K562 (cell line): ENCODE measurements at regions not wholly inside any gene's neighbourhood (a gene's known extent, or its start where the extent isn't known, plus 50 kb on each side); places are given as distances from the start of the nearest gene placed in this dataset.

ENCODE experiments used
- ATAC-seq: fragments of 200-7000 bp; cut with Tn5 transposase; 3 replicates; pipeline ENCODE4 v1.9.1; 2020; ENCODE audit warnings: moderate library complexity
- BruUV-seq: library from RNA; stranded (reverse); fragments of 400-500 nt; replicated peaks from 2 replicates; lab custom pipeline; 2021; lab: Mats Ljungman, UMichigan
- CTCF ChIA-PET: fragments of 300-600 bp; formaldehyde crosslinking; extraction: SDS; loops from one replicate; lab custom pipeline; 2021; ENCODE audit warnings: low intra/inter-chr PET ratio; lab: Yijun Ruan, JAX
- POLR2A ChIA-PET: fragments of 300-600, 350-650 bp; sonication (Branson Sonifier 250); formaldehyde crosslinking; extraction: SDS; loops from one replicate; lab custom pipeline; 2021; ENCODE audit warnings: antibody characterized with exemption, inconsistent platforms; lab: Yijun Ruan, JAX
- DNase-seq, 4 experiments: peaks; one replicate each; pipeline versions ENCODE4 v3.0.0 to v3.0.0-alpha.2; 2011 to 2018; ENCODE audit warnings: low spot score in 3 of 4, mixed read lengths in 3 of 4; ENCODE audit errors: extremely low read depth in 1 of 4
- FAIRE-seq: peaks from 2 replicates; lab custom pipeline; 2011; peaks lifted over from hg19 to GRCh38; lab: Jason Lieb, UNC
- H2AFZ ChIP-seq: 2 replicates; pipeline ENCODE4 v1.6.0; 2011; ENCODE audit warnings: low read depth, low read length, control low read depth, inconsistent platforms
- H3K27ac ChIP-seq: fragments of 200-600 bp; 3 replicates; pipeline ENCODE4 v1.8.0; 2011; ENCODE audit warnings: low read depth, mild to moderate bottlenecking, control low read depth, inconsistent platforms, low read length, moderate library complexity, mixed read lengths; ENCODE audit errors: extremely low read depth
- H3K27me3 ChIP-seq, 2 experiments: fragments of 300-600 bp in 1 of 2; 2 replicates in 1 of 2; 3 replicates in 1 of 2; pipeline versions ENCODE4 v1.6.0 to v1.8.0; 2011; ENCODE audit warnings: inconsistent platforms in 2 of 2, low read length in 2 of 2, mild to moderate bottlenecking in 1 of 2, mixed read lengths in 1 of 2, moderate library complexity in 1 of 2; ENCODE audit not compliant: control insufficient read depth in 2 of 2, insufficient read depth in 2 of 2
- H3K36me3 ChIP-seq: fragments of 300-600 bp; 3 replicates; pipeline ENCODE4 v1.8.0; 2011; ENCODE audit warnings: mild to moderate bottlenecking, low read length, inconsistent platforms; ENCODE audit not compliant: control insufficient read depth, insufficient read depth
- H3K4me1 ChIP-seq, 2 experiments: fragments of 200-600 bp in 1 of 2; replicated peaks in 1 of 2; 2 replicates in 1 of 2; 3 replicates in 1 of 2; pipeline versions ENCODE4 v1.5.1 to v1.8.0; 2011; ENCODE audit warnings: inconsistent platforms in 2 of 2, low read length in 2 of 2, mild to moderate bottlenecking in 1 of 2, mixed read lengths in 1 of 2, moderate library complexity in 1 of 2; ENCODE audit not compliant: control insufficient read depth in 2 of 2, insufficient read depth in 2 of 2
- H3K4me2 ChIP-seq: 2 replicates; pipeline ENCODE4 v1.6.1; 2011; ENCODE audit warnings: low read length, control low read depth, inconsistent platforms, mixed read lengths; ENCODE audit not compliant: insufficient read depth
- H3K4me3 ChIP-seq: fragments of 200-600 bp; sonication (generic), shearing (Covaris generic); 2 replicates; pipeline ENCODE4 v1.5.1; 2016; ENCODE audit warnings: control low read depth, inconsistent platforms
- H3K79me2 ChIP-seq: fragments of 200-600 bp; 3 replicates; pipeline ENCODE4 v1.8.0; 2011; ENCODE audit warnings: low read length, inconsistent platforms; ENCODE audit not compliant: control insufficient read depth, insufficient read depth
- H3K9ac ChIP-seq, 2 experiments: 2 replicates each; pipeline versions ENCODE4 v1.6.0 to v1.6.1; 2011; ENCODE audit warnings: low read depth in 2 of 2, low read length in 2 of 2, control low read depth in 1 of 2, inconsistent platforms in 1 of 2, mild to moderate bottlenecking in 1 of 2, mixed read lengths in 1 of 2; ENCODE audit not compliant: insufficient read depth in 1 of 2
- H3K9me1 ChIP-seq: one replicate; pipeline ENCODE4 v1.6.0; 2011; ENCODE audit warnings: inconsistent platforms, mild to moderate bottlenecking, low read length, moderate library complexity; ENCODE audit not compliant: control insufficient read depth, insufficient read depth
- H3K9me3 ChIP-seq: replicated peaks from 2 replicates; pipeline ENCODE4 v1.5.1; 2011; ENCODE audit warnings: low read depth, low read length, inconsistent platforms; ENCODE audit not compliant: control insufficient read depth, insufficient read depth
- H4K20me1 ChIP-seq: replicated peaks from 2 replicates; pipeline ENCODE4 v1.6.1; 2011; ENCODE audit warnings: low read length, inconsistent platforms, mixed read lengths; ENCODE audit not compliant: control insufficient read depth, insufficient read depth
- ADNP ChIP-seq: fragments of 200-800 bp; sonication (Bioruptor generic); IDR thresholded peaks from 2 replicates; pipeline ENCODE4 v1.6.1; 2016; ENCODE audit warnings: missing genetic modification characterization, missing compliant biosample characterization
- ARHGAP35 ChIP-seq: fragments of 450-650 bp; IDR thresholded peaks from 2 replicates; pipeline ENCODE4 v1.6.1; 2018; ENCODE audit not compliant: partially characterized antibody
- BDP1 ChIP-seq: IDR thresholded peaks from 3 replicates; pipeline ENCODE4 v1.6.1; 2011; ENCODE audit not compliant: insufficient read length, insufficient read depth
- CC2D1A ChIP-seq: fragments of 450-650 bp; IDR thresholded peaks from 2 replicates; pipeline ENCODE4 v1.6.1; 2017; ENCODE audit warnings: mild to moderate bottlenecking
- DIDO1 ChIP-seq: fragments of 450-650 bp; IDR thresholded peaks from 2 replicates; pipeline ENCODE4 v1.6.1; 2016; ENCODE audit warnings: low read depth, missing biosample characterization, missing genetic modification characterization
- NR4A1 ChIP-seq, 2 experiments: fragments of 250-450 bp in 1 of 2; fragments of 450-650 bp in 1 of 2; sonication (Bioruptor Pico) in 1 of 2; IDR thresholded peaks; 2 replicates each; pipeline versions ENCODE4 v1.4.0 to v1.6.1; 2016 to 2020; ENCODE audit warnings: mild to moderate bottlenecking in 2 of 2, missing compliant biosample characterization in 1 of 2, missing genetic modification characterization in 1 of 2, moderate library complexity in 1 of 2
- PCBP1 ChIP-seq: fragments of 200-400 bp; formaldehyde crosslinking; IDR thresholded peaks from 2 replicates; pipeline ENCODE4 v1.6.1; 2018; ENCODE audit warnings: mild to moderate bottlenecking, low read depth, low read length; ENCODE audit not compliant: poor library complexity, severe bottlenecking
- POLR2H ChIP-seq: IDR thresholded peaks from 2 replicates; pipeline ENCODE4 v1.6.1; 2016; ENCODE audit warnings: missing genetic modification characterization, low read depth, mild to moderate bottlenecking, control low read depth, missing compliant biosample characterization, moderate library complexity
- RBM15 ChIP-seq: fragments of 200-400 bp; formaldehyde crosslinking; IDR thresholded peaks from 2 replicates; pipeline ENCODE4 v1.6.1; 2018; ENCODE audit warnings: mild to moderate bottlenecking, low read length, moderate library complexity; ENCODE audit not compliant: insufficient read depth
- RBM22 ChIP-seq: fragments of 200-400 bp; formaldehyde crosslinking; IDR thresholded peaks from 2 replicates; pipeline ENCODE4 v1.6.1; 2018; ENCODE audit warnings: low read length, low read depth; ENCODE audit not compliant: poor library complexity, severe bottlenecking
- ZFP36 ChIP-seq: fragments of 150-350 bp; IDR thresholded peaks from 2 replicates; pipeline ENCODE4 v1.6.1; 2018; ENCODE audit warnings: low read length, low read depth; ENCODE audit not compliant: partially characterized antibody
- ZNF12 ChIP-seq: sonication (generic); formaldehyde crosslinking; IDR thresholded peaks from 2 replicates; pipeline ENCODE4 v1.4.0; 2020; ENCODE audit warnings: mild to moderate bottlenecking, missing genetic modification reagents
- ZNF239 ChIP-seq: fragments of 250-450 bp; sonication (Bioruptor Pico); IDR thresholded peaks from 2 replicates; pipeline ENCODE4 v1.4.0; 2020; ENCODE audit warnings: mild to moderate bottlenecking
- ZNF668 ChIP-seq: fragments of 250-450 bp; sonication (Bioruptor Pico); IDR thresholded peaks from 2 replicates; pipeline ENCODE4 v1.8.0; 2022; ENCODE audit warnings: mild to moderate bottlenecking, inconsistent platforms
- WGBS: fragments of 100-300 bp; shearing (Covaris generic); methylation state at CpG from one replicate; pipeline ENCODE4 v1.1.6; 2016; ENCODE audit warnings: low coverage, mixed read lengths; ENCODE audit not compliant: insufficient coverage; ENCODE audit errors: missing lambda C conversion rate; 5-methylcytosine and 5-hydroxymethylcytosine counted together
- in situ Hi-C: fragments of 300-500 bp; cut with MboI; formaldehyde crosslinking; loops from 4 replicates; pipeline ENCODE4 v1.15.0; 2018; ENCODE audit warnings: inconsistent platforms, mixed read lengths
- intact Hi-C: fragments of 100-400 bp; cut with micrococcal nuclease; formaldehyde crosslinking; loops from 2 replicates; pipeline ENCODE4 v1.14.2; 2022
- TF ChIP-seq, protein P1 (sequence below): fragments of 250-450 bp; sonication (Bioruptor Pico); IDR thresholded peaks from 2 replicates; pipeline ENCODE4 v1.8.0; 2022; ENCODE audit warnings: moderate library complexity, mild to moderate bottlenecking, inconsistent platforms
- TF ChIP-seq, protein P2 (sequence below): fragments of 250-450 bp; sonication (Bioruptor Pico); IDR thresholded peaks from 2 replicates; pipeline ENCODE4 v1.8.0; 2021; ENCODE audit warnings: moderate library complexity, mild to moderate bottlenecking, inconsistent platforms

DNA sequence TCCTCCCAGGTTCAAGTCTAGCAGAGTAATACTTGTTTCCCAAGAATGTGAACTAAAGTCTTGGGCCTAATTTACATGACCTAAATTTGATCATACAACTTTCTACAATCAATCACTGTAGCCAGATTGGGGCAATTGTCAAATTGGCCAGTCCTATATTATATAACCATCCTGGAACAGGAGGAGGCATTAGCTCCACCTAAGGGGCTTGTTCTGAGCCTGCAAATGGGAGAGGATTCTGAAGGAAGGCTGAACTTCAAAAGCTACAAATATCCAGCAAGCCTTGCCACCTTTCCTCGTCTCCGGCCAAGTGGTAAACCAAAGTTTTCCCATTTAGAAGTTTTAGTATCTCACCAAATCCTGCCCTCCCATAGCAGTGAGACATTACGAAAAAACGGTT lies 1289.6 kb upstream of the TENM3 start:
- TF ChIP-seq RBM22: no peak
- ATAC-seq: no peak
- Histone ChIP-seq H3K27me3 (no peaks in the 10 kb centered on the region), H4K20me1 (no peaks in the 10 kb centered on the region), H3K36me3 (no peaks in the 10 kb centered on the region), H2AFZ (no peak overlapping the region), H3K9me3 (no peaks in the 10 kb centered on the region), H3K27ac (no peak overlapping the region), H3K9ac (no peak overlapping the region), H3K4me1 (no peaks in the 10 kb centered on the region), H3K79me2 (no peaks in the 10 kb centered on the region), H3K4me3 (no peak overlapping the region), H3K9me1 (no peaks in the 10 kb centered on the region), H3K4me2 (no peak overlapping the region)
- FAIRE-seq: no peak
- intact Hi-C loops: no loop called here
- ChIA-PET POLR2A (no interaction called here), CTCF (no interaction called here)
- 0% methylated on average over 4 of the region's 4 CpGs for WGBS
- no TSS peak for BruUV-seq
- in situ Hi-C loops: no loop called here
- DNase-seq: no peak

DNA sequence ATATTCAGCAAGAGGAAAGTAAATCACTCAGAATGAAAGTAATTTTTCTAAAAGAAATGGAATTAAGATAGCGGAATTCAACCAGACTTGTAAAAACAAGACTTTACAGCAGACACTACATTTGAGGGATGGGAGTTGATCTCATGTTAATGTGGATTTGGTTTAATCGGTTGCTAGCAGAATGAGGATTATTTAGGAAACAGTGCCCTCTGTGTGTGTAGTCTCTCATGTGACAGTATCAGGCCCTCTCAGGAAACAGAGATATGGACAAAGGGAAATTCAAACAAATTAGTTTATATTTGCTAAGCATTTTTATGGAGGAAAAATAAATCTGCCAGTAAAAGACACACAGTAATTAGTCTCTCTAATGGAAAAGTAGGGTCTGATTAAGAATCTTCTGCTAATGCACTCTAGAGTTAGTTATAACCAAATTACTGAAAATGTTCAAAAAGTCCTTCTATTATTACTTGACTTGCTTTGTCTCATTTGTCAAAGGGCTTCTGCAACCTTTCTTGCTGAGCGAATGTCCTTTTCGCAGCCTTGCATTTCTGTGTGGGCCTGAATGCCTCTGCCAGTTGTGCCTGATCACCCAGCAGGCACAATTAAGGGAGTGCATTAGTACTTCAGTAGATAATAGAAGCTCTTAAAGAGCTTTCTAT lies 1282.3 kb upstream of the TENM3 start:
- no peaks in the 10 kb centered on the region for H3K79me2 ChIP-seq
- 3% methylated on average over 4 of the region's 4 CpGs for WGBS
- no TSS peak for BruUV-seq
- no peaks in the 10 kb centered on the region; the same call in 1 of the 2 replicates for H3K9me3 ChIP-seq
- no peak overlapping the region for H2AFZ ChIP-seq
- H3K27me3 ChIP-seq: no peaks in the 10 kb centered on the region
- H3K27ac ChIP-seq: no peak overlapping the region
- FAIRE-seq: no peak
- no peaks in the 10 kb centered on the region for H4K20me1 ChIP-seq
- H3K4me3 ChIP-seq: no peak overlapping the region
- H3K36me3 ChIP-seq: no peaks in the 10 kb centered on the region
- ChIA-PET POLR2A (no interaction called here), CTCF (no interaction called here)
- ATAC-seq: no peak
- no peak overlapping the region for H3K4me2 ChIP-seq
- H3K9ac ChIP-seq: no peak overlapping the region
- in situ Hi-C loops (no loop called here), intact Hi-C loops (no loop called here)
- no peaks in the 10 kb centered on the region for H3K4me1 ChIP-seq
- TF ChIP-seq ZFP36 (no peak), CC2D1A (no peak), ARHGAP35 (no peak), ZNF12 (CRISPR knock-in tag) (no peak), BDP1 (no peak), NR4A1 (CRISPR knock-in tag; IDR thresholded peaks at IDR 0.05) (no peak), NR4A1 (tag; IDR thresholded peaks at IDR 0.05) (no peak), ADNP (tag) (no peak), DIDO1 (tag) (no peak), POLR2H (tag) (no peak), ZNF239 (CRISPR knock-in tag) (no peak), ZNF668 (CRISPR knock-in tag) (no peak), RBM15 (no peak), PCBP1 (no peak)
- TF ChIP-seq, protein P1, sequence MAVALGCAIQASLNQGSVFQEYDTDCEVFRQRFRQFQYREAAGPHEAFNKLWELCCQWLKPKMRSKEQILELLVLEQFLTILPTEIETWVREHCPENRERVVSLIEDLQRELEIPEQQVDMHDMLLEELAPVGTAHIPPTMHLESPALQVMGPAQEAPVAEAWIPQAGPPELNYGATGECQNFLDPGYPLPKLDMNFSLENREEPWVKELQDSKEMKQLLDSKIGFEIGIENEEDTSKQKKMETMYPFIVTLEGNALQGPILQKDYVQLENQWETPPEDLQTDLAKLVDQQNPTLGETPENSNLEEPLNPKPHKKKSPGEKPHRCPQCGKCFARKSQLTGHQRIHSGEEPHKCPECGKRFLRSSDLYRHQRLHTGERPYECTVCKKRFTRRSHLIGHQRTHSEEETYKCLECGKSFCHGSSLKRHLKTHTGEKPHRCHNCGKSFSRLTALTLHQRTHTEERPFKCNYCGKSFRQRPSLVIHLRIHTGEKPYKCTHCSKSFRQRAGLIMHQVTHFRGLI (CRISPR knock-in tag): no peak
- TF ChIP-seq, protein P2, sequence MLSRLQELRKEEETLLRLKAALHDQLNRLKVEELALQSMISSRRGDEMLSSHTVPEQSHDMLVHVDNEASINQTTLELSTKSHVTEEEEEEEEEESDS (CRISPR knock-in tag): no peak
- H3K9me1 ChIP-seq: no peaks in the 10 kb centered on the region
- no peak for DNase-seq
